GM21515 (cell line): ENCODE measurements at regions not wholly inside any gene's neighbourhood (a gene's known extent, or its start where the extent isn't known, plus 50 kb on each side); places are given as distances from the start of the nearest gene placed in this dataset.

Source experiments
- ATAC-seq: cut with Tn5 transposase; IDR thresholded peaks from one replicate; pipeline ENCODE4 v1.9.1; 2021; ENCODE audit not compliant: unreplicated experiment

GRCh38 chr18:46262856-46263255 lies 158.7 kb downstream of the HAUS1 start:
- no peak for ATAC-seq

- no peak for ATAC-seq
Measured at GRCh38 chr18:46264255-46264654, 160.1 kb downstream of the HAUS1 start.

DNA sequence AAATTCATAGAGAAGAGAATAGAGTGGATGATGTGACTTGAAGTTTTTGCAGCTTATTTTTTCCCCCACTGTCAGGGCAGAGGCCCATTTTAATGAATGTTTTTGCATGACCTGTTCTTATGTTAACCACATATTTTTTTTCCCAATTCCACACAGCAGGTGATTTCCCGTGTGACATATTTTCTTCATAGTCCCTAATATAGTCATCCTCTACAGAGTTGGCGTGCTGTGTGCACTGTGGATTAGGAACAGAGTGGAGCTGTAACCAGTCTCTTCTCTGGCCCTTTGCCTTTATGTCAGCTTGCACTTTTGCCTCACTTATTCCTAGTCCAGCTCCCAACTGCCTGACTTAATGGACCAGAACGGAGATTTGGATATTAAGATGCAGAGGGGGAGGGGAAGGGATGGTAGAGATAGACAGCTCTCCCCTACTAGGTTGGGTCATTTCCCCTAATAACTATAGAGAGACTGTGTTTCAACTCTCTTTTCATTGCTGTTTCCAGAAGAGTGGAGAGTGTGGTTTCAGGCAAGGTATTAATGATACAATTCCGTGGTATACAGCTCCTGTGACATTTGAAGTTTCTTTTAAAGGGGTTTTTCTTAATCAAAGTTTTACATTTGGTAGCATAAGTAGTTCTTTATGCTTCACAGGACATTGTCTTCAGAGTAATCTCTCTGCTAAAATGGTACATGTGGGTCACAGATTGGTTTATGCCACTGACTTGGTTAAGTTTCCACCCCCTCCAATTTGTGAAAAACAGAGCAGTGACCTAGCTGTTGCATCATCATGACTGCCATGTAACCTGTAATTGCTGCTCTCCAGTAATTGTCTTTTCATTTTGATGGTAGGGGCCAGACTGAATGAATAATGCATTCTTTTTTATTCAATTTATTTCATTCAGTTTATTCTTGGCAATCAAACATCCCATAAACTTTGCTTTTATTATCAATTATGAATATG lies 161.3 kb downstream of the HAUS1 start:
- ATAC-seq, result no peak

DNA sequence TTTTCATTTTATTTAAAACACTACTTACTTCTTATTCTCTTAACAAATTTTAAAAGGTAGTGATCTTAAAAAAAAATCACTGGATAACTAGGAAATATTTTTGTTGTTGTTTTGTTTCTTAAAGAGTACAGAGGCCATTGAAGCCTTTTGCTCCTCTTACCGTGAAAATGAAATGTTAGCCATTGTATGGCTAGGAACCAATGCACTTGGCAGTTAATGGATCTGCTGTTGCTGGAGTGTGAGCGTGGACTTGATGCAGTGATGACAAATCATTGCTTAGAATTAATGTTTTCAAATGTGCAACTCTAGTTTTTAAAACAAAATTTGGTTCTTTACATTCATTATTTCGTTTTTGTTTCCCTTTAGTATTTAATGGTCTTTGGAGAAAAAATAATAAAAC lies 162.3 kb downstream of the HAUS1 start:
- ATAC-seq, result no peak

DNA sequence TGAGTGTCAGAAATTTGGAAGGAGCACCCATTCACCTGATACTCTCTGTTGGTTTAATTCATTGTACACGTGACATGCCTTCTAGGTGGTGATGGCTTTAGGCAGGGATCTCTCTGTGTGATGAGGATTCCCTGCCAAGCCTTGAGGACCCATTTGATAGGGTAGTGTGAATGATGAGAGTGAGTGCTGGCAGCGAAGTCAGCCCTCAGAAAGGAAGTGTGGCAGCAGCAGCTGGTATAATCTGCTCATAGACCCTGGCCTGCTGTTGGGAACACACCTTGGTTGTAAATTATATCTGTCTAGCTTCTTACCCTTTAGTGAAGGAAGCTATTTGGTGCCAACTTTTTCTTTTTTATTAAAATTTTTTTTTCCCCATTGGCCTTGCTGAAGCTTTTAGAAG lies 164.5 kb downstream of the HAUS1 start:
- ATAC-seq, result no peak

GRCh38 chr18:46269275-46269674 lies 165.1 kb downstream of the HAUS1 start:
- no peak for ATAC-seq

- no peak for ATAC-seq
Measured at GRCh38 chr18:46271488-46271887, 167.3 kb downstream of the HAUS1 start.

GRCh38 chr18:46273861-46274260 lies 169.7 kb downstream of the HAUS1 start:
- ATAC-seq, result no peak

- ATAC-seq, result no peak
Measured at GRCh38 chr18:46274266-46274665, 170.1 kb downstream of the HAUS1 start.

DNA sequence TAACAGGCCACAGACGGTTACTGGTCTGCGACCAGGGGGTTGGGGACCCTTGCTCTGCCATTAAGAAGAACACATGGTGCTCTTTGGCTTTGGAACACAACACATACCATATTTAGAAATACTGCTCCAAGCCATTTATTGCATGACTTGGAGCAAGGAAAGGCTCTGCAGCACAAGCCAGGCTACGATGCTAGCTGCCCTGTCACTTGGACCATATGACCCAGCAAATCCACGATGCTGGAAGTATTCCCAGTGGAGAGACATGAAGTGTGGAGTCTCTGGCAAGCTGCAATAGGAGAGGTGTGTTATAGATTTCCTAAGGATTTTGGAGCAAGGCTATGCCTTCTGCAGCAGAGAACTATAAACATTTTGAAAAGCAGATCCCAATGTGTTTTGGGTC lies 171.2 kb downstream of the HAUS1 start:
- no peak for ATAC-seq

DNA sequence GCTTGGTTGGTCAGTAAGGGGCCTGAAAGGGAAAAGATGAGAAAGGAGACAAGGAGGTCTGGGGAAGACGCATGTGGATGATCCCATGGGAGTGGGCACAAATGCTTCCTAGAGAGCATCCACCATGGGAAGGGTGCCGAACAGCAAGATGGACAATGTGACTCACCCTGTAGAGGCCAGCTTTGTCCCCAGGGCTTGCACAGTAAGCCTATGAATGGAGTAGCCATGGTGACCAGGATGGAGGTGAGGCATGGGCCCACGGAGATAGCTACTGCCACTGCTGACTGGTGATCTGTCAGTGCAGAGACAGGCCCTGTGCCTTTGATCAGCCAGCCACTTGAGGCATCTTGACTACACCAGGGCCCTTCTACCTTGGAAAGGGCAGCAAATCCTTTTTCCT lies 172.6 kb downstream of the HAUS1 start:
- ATAC-seq, result no peak

DNA sequence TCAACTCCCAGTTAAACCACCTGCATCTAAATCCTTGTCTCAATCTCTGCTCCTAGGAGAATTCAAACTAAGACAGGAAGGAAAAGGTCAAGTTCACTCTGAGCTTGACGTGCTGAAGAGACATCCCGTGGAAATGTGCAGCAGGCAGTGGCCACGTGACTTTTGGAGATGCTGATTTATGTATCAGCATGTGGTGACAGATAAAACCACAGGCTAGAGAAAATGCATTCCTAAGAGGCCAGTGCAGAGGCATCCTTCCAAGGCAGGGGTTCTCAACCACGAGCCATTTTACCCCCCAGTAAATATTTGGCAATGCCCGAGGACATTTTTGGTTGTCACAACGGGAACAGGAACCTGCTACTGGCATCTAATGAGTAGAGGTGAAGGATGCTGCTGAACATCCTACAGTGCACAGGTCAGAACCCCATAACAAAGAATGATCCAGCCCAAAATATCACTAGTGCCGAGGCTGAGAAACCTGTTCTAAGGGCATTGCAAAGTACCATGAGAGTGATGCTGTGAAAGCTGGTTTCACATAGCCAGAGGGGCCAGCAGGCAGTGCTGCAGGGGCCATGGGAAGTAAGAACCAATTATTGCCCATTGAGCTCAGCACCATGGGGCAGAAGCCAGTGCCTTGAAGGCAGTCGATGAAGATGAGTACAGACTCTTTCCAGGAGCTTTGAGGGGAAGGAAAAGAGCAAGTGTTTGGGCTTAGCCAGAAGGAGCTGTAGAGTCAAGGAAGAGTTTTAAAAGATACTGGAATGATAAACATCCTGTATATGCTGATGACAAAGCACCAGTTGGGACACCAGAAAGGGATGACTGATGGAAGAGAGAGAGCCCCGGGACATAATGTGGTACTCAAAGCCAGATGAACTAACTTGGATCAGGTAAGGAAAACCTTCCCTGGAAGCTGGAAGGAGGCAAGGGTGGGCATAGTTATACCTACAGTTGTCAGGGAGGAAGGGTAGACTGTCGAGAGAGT lies 174.6 kb downstream of the HAUS1 start:
- no peak for ATAC-seq

GRCh38 chr18:46279673-46280072 lies 175.5 kb downstream of the HAUS1 start:
- ATAC-seq, result no peak

DNA sequence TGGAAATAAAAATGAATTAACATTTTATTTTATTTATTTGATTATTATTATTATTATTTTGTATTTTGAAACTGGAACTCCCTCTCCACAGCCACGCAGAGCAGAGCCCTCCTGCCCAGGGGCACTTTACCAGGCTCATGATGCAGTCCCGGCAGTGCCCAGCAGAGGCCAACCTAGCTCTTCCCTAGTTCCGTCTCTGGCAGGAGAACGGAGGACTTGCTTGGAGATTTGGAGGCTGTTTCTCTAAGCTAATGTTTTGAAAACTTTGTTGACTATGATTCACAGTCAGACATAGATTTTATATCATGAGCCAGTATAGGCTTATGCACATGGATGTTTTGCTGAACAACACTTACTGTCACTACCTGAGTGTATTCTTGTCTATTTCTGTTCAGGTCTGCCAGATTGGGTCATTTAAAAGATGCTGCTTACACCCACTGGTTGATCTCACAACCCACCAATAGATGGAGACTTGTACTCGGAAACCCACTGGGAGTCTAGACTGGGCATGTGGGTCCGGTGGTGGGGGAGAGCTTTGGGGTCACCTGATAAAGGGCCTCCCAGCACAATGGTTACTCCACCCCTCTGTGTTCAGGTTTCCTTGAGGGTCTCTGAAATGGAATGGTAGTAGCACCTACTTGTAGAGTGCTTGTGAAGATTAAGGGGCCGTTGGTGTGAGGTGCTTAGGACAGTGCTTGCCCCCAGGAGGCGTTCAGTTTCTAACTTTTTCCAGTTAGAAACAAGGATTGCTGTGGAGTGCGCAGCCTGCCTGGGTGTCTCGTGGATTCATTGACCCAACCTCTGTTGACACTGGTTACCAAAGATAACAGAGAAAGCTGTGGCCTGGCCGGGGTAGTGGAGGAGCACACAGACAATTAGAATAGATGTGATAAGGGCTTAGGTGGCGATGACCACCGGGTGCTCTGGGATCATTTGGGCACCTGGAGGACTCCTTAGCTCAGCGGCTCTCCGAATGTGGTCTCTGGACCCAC lies 177.3 kb downstream of the HAUS1 start:
- ATAC-seq, result peak; percentile 71

GRCh38 chr18:46282177-46282570 lies 178.0 kb downstream of the HAUS1 start:
- no peak for ATAC-seq

DNA sequence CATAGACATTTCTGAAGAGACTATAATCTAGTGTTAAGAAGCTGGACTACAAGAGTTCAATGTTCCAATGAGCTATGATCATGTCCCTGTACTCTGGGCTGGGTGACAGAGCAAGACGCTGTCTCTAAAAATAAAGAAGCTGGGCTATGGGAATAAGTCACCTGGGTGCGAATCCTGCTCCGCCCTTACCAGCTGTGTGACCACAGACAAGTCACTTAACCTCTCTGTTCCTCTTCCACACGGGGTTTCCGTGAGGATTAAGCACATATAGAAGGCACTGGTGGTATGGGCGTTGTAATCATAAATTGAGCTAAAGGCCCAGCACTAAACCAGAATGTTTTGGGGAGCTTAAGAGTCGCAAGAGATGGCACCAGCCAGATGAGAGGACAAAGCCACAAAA lies 178.5 kb downstream of the HAUS1 start:
- no peak for ATAC-seq

GRCh38 chr18:46283268-46283667 lies 179.1 kb downstream of the HAUS1 start:
- no peak for ATAC-seq

- no peak for ATAC-seq
Measured at GRCh38 chr18:46283895-46284295, 179.7 kb downstream of the HAUS1 start.

DNA sequence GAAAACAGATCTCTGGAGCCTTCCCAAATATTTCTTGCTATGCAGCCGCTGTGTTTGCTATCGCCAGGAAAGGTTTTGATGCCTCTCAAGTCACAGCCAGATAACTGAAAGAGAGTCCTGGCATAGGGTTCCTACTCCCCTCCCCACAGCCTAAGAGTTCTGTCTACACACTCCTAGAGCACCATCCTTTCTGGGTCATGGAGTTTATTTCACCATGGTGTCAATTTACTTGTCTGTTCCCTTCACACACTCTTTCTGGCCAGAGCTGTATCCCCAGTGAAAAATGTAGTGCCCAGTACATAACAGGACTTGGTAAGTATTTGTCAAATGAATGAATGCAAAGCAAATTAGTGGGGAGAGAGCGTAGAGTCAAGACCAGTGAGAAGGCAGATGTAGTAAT lies 185.3 kb downstream of the HAUS1 start:
- no peak for ATAC-seq

DNA sequence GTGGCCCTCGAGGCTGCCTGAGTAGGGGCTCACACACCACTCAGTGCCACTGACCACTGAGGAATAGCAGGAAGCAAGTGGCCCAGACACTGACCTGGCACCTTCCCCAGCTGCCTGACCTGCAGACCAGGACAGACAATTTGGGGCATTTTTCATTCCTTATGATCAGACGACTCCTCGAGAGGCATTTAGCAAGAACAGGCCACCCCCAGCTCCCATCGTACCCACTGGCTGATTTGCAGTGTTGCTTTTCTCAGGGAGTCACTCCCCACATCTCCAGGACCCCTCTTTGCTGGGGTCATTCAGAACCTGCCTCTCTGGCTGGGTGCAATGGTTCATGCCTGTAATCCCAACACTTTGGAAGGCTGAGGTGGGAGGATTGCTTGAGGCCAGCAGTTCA lies 185.7 kb downstream of the HAUS1 start:
- ATAC-seq, result no peak
